HG03520 (cell line): ENCODE measurements at regions not wholly inside any gene's neighbourhood (a gene's known extent, or its start where the extent isn't known, plus 50 kb on each side); places are given as distances from the start of the nearest gene placed in this dataset.

Experiments
- ATAC-seq: cut with Tn5 transposase; IDR thresholded peaks from one replicate; pipeline ENCODE4 v1.9.1; 2021; ENCODE audit warnings: mild to moderate bottlenecking, moderate library complexity; ENCODE audit not compliant: unreplicated experiment

- ATAC-seq: no peak
Observed at GRCh38 chr6:167573461-167574215, 248.8 kb downstream of the TTLL2 start.

GRCh38 chr6:167574431-167575151 lies 249.7 kb downstream of the TTLL2 start:
- no peak for ATAC-seq

DNA sequence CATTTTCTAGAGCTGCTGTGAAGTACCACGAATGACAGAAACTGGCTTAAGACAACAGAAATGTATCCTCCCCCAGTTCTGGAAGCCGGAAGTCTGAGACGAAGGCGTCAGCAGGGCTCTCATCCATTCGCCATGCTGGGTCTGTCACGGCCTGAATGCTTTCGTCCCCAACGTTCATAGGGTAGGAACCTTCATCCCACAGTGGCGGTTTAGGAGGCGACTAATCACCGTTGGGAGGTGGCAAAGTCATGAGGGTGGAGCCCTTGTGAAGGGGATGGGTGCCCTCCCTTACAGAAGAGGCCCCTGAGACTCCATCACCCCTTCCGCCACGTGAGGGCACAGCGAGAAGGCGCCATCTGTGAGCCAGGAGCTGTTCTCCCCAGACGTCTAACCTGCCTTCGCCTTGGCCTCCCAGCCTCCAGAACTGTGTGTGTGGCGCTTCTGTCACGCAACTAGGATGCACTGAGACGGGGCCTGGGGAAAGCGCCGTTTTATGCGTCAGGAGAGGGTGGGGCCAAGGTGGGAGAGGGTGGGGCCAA lies 250.3 kb downstream of the TTLL2 start:
- no peak for ATAC-seq

DNA sequence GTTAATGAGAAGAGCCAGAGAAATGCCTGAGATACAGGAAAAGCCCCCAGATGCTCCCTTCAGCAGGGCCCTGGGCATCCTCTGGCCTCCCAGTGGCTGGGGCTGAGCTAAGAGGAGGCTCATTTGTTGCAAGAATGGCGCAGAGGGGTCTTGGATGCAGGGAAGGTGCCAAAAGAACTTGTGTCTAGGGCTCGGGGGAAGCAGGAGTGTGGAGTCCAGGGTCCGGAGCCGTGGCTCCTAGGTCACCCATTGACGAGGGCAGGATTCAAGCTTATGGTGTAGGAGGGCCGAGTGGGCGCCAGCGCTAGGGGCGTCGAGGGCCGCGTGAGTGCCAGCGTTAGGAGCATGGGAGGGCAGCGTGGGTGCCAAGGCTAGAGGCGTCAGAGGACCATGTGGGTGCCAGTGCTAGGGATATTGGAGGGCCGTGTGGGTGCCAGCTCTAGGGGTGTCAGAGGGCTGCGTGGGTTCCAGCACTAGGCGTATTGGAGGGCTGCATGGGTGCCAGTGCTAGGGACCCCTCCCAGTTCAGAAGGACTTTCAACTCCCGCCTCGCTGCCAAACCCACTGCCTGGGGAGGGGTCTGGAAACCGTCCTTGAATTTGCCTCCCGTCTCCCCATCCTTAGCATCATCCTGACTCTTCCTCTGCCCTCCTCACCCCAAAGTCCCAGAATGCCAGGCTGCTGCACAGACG lies 250.5 kb upstream of the AFDN start:
- no peak for ATAC-seq

DNA sequence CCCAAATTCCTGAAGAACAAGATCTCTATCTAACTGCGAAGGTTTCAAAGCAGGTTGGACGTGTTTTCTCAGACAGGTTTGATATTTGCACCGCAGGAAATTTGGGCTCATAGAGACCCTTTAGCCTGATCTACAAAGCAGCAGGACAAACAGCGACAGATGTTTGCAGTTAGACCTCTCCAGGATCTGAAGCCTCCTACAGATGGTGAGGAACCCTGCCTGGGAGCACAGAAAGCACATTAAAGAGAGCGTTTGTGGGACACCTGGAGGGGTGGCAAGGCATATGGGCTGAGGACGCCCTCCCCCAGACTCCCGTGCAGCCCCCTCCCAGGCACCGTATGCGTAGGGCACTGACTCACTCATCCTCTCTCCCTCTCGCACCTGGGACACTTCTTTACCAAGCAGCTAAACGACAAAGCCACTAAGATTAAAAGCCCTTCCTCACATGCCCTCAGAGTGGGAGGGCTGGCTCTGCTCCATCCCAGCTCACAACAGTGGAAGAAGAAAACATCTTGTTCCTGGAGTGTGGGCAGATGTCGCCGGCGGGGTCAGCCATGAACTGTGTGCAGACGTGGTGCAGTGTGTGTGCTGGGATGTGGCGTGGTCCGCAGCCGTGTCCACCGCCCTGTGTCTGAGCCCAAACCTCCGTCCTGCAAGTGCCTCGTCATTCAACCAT lies 249.7 kb upstream of the AFDN start:
- ATAC-seq: no peak

DNA sequence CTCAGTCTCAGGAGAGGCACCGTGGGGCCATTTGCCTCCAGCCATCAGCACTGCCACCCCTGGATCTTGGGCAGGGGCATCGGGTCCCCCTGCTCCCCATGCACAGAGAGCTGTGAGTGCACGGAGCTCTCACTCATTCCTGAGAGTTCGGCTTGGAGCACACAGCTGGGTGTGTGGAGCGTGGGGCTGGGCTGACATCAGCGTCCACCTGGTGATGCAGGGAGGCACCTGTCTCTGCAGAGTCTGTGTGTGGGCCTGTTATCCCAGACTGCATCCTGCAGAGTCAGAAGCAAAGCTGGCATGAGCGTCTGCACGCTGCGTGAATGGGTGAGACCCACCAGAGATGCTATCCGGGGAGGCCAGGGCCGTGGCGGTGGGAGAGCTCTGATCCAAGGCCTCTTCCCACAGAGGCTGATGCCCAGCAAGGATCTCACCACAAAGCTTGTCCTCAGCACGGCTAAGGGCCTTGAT lies 248.8 kb upstream of the AFDN start:
- no peak for ATAC-seq

DNA sequence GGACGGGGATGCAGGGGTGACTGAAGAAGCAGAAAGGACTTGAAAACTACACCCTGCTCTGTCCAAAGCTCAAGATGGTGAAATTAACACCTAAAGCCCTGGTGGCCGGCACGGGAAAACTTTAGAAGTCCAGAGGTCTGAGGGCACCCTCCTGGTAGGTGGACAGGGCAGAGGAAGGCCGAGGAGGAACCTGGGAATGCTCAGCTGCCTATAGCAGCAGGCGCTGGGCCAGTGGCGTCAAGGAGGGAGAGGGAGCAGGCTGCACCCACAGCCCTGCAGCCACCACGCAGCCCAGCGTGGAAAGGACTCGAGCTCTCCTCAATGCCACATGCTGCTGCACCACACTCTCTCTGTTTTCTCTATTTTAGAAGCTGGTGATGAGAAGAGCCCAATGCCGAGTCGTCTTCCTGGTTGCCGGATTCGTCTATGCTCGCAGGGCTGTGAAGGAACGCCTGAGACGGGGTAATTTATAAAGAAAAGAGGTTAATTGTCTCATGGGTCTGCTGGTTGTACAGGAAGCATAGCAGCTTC lies 248.3 kb upstream of the AFDN start:
- ATAC-seq: no peak

DNA sequence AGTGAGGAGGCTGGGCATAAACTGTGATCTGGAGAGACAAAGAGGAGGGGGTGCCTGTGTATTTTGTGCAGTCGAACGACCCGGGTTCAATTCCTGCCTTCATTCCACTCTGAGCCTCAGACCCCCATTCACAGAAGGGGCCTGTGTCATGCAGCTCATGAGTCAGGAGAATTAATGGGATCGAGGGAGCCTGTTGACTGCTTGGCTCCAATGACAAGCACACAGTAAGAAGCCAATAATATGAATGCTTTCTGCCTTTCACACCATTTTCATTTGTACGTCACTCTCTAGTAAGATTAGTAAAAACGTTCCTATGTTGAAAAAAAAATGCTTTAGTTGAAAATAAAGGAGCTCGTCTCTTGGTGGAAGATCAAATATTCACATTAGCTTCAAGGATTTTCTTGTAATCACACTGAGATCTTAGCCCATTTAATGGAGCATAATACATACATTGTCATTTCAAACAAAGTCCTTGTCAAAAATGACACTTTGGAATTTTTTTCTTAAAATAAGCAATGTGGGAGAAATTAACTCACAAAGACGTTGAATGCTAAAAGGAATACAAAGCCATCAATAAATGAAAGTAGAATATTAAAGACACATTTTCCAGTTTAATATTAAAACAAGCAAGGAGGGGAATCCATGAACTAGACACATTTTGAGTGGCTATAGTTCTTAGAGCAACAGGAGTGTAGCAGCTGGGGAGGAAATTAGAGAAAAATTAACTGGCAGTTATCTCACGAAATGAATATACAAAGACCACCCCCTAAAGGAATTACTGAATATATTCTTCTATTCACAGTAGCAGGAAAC lies 246.7 kb upstream of the AFDN start:
- no peak for ATAC-seq

GRCh38 chr6:167580619-167580911 lies 246.1 kb upstream of the AFDN start:
- ATAC-seq: no peak

DNA sequence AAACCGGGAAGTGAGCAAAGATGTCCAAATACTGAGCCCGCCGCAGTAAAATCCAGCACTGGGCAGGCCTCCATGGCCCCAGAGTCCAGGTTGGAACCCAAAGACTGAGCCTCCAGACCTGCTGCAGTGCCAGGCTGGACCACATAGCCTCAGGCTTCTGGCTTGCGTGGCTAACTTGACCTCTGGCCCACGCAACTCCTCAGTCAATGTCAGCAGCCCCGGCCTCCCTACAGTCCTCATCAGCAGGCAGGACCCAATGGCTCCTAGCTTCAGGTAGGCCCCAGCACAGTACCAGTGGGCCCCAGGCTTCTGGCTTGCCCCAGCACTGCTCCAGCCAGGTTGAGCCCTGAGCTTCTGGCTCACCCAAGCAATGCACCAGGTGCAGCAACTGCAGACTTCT lies 245.1 kb upstream of the AFDN start:
- no peak for ATAC-seq

- ATAC-seq: no peak
Observed at GRCh38 chr6:167583412-167583811, 243.3 kb upstream of the AFDN start.

DNA sequence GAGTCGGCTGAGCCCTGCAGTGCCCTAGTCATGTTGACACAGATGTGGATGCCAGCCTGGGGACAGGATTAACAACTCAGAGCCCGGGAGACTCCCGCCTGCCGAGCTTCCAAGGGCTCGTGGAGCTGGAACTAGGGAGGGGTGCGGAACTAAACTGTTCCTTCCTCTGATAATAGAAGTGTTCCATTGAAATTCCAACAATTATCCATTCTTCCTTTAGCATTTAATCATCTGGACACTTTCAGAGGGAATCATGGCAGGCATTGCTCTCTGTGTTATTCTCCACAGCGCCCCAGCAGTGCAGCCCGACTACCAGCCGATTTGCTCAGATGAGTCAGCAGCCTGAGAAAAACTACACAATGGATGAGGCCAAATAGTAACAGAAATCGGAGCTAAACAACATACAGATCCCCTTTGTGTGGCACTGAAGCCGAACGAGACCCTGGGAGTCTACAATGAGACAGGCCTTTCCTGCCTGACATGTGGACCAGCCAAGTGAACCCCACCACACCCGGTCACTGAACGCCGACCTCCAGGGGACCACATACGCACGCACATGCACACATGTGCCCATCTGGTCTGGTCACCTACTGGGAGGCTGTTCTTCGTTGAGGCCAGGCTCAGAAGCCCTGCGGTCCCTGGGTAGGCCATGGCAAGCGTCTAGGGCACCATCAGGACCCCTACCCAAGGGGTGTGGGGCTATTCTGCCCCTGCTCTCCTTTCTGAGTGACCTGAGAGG lies 238.4 kb upstream of the AFDN start:
- ATAC-seq: no peak

DNA sequence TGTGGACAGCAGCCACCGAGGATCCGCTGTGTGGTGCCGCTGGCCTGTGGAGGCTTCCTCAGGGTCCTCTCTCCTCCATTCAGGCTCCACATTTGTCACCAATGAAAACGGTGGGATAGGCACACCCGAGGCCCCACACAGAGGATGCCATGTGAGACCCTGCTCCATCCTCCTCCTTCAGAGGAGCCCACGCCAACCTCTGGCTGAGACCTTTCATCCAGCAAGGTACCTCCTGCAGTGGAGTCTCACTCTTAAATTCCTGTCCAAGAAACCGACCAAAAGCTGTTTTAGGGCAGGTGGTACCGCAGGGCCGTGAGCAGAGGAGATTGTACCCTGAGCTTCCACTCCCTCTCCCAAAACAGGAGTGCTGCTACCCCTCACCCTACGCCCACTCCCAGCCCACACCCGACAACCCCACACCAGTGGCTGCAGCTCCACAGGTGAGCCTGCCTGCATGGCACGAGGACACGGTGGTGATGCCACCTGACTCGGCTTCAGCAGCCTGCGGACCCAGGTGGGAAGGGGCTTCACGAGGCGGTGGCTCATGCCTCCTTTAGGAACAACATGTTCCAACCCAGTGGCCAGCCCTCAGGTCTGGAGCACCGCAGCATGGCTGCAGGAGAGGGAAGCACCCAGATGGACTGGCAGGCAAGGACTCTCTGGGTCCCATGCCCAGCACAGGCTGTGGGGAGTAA lies 237.6 kb upstream of the AFDN start:
- ATAC-seq: no peak

- ATAC-seq: no peak
Observed at GRCh38 chr6:167589615-167589940, 237.1 kb upstream of the AFDN start.

DNA sequence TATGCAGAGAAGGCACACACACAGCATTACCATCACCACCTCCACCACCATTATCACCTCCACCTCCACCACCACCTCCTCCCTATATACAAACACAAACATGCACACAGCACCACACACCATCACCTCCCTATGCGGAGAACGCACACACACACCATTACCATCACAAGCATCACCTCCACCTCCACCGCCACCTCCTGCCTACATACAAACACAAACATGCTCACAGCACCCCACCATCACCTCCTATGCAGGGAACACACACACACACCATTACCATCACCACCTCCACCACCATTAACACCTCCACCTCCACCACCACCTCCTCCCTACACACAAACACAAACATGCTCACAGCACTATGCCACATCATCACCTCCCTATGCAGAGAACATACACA lies 236.5 kb upstream of the AFDN start:
- no peak for ATAC-seq
